Heart right ventricle (tissue), 16 donors: ENCODE measurements at regions not wholly inside any gene's neighbourhood (a gene's known extent, or its start where the extent isn't known, plus 50 kb on each side); places are given as distances from the start of the nearest gene placed in this dataset.

Source experiments
- ATAC-seq, 8 donors: fragments of 200-7000 bp; cut with Tn5 transposase; one replicate each; pipeline ENCODE4 v1.9.1; 2020; ENCODE audit warnings: mild to moderate bottlenecking in 8 of 8, moderate library complexity in 8 of 8, moderate number of reproducible peaks in 1 of 8
- DNase-seq, 2 donors: peaks; one replicate each; pipeline ENCODE4 v3.0.0-alpha.2; 2020
- H3K27ac ChIP-seq, 10 donors: fragments of 200-600 bp; sonication (generic) in 2 of 10; one replicate each; pipeline versions ENCODE4 v1.5.0 to v1.8.0; 2020 to 2022; ENCODE audit warnings: mild to moderate bottlenecking in 3 of 10
- H3K27me3 ChIP-seq, 7 donors: fragments of 200-600 bp; one replicate each; pipeline ENCODE4 v1.8.0; 2021 to 2022; ENCODE audit warnings: mild to moderate bottlenecking in 2 of 7
- H3K36me3 ChIP-seq, 9 donors: fragments of 200-600 bp; sonication (generic) in 1 of 9; one replicate each; pipeline versions ENCODE4 v1.5.0 to v1.8.0; 2020 to 2022; ENCODE audit warnings: mild to moderate bottlenecking in 2 of 9
- H3K4me1 ChIP-seq, 9 donors: fragments of 200-600 bp; sonication (generic) in 1 of 9; one replicate each; pipeline versions ENCODE4 v1.5.0 to v1.8.0; 2020 to 2022; ENCODE audit warnings: mild to moderate bottlenecking in 4 of 9
- H3K4me3 ChIP-seq, 10 donors: fragments of 200-600 bp; sonication (generic) in 2 of 10; one replicate each; pipeline versions ENCODE4 v1.5.0 to v1.8.0; 2020 to 2022; ENCODE audit warnings: mild to moderate bottlenecking in 7 of 10, moderate library complexity in 2 of 10
- H3K9me3 ChIP-seq, 11 donors: fragments of 200-600 bp in 10 of 11; sonication (generic) in 2 of 11; one replicate each; pipeline versions ENCODE4 v1.5.0 to v1.8.0; 2013 to 2022; ENCODE audit warnings: mild to moderate bottlenecking in 2 of 11, control low read depth in 1 of 11, moderate library complexity in 1 of 11
- WGBS, 2 donors: extraction: QIAGEN DNeasy Blood & Tissue Kit; methylation state at CpG; one replicate each; pipeline ENCODE4 v1.1.7; 2013; ENCODE audit warnings: inconsistent platforms in 1 of 2; 5-methylcytosine and 5-hydroxymethylcytosine counted together
- intact Hi-C, 10 donors: fragments of 100-400 bp; cut with DNase I; formaldehyde crosslinking; loops; one replicate each; pipeline versions ENCODE4 v1.11.1 to v1.14.2; 2022
- TF ChIP-seq, protein P1 (sequence below), 9 donors: fragments of 200-600 bp; sonication (generic) in 2 of 9; IDR thresholded peaks; one replicate each; pipeline versions ENCODE4 v1.5.0 to v1.8.0; 2021 to 2022; ENCODE audit warnings: antibody characterized with exemption in 9 of 9, mild to moderate bottlenecking in 5 of 9, moderate library complexity in 1 of 9
- donor health status: Arrhythmogenic right ventricular cardiomyopathy.
- donor health status: ischemic (EF 13 %, LVEDD 7.1; RV severe dilation, severe dysfunction).
- donor health status: healthy with polysubstance abuse.
- donor health status: DM: no; HTN: yes; CAD: no.
- donor health status: DM: no; HTN: no; CAD: no.
- donor health status: ischemic (EF 25% LVEDD 6.9; RV normal size, moderate dysfunction).
- donor health status: ischemic (EF 25% LVEDD 5.7; RV mildly dilated, moderate dysfunction).
- donor health status: healthy.
- donor health status: DM: yes; HTN: yes; CAD: no.
- donor health status: Ischemic cardiomyopathy.
- donor health status: ischemic (EF 35%, LVEDD 5.7; RV mildly dilated, moderate dysfunction).
- donor health status: nonischemic (EF 11% LVEDD 7.7; RV severe dilation, severe dysfunction).
- donor health status: DM: yes; HTN: yes; CAD: no.
- donor health status: PGD.
- donor health status: ischemic (EF 29% LVEDD 5.4; RV normal size, mild dysfunction).
- donor health status: nonischemic (EF 23%, LVEDD 6.1; RV moderate dilation, normal function).

DNA sequence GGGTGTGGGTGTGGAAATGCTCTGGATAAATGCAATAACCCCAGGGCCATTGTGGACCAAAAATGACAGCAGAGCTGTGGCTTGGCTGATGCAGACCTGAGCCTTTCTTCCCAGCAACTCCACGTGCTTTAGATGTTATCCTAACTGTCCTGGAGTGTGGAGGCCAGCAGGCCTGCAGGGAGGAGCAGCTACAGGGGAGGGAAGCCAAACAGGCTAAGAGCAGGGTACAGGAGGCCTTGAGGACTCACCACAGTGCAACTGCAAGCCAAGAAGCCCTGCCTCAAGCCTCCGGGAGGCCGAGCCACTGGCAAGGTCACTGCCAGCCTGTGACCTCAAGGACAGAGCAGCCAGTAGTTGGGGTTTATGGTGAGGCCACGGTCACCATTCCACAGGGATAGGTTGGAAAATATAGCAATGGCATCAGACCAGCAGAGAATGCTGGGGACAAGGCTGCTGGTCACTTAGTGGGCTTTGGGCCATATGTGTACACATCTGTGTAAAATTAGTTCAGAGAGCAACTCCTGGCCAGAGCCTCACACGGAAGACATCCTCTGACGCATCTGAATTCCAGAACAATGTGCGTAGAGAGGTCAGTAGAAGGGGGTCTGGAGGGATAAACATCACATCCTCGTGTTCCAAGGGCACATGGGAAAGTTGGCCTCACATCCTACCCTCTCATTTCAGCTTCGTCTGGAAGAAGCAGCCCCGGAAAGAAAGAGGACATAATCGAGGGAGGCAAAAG, 76.2 kb upstream of the UPP2 start:
- peak in 1 of 8 donors; percentile 55 for ATAC-seq
- H3K4me3 ChIP-seq: no peak overlapping the region
- 77 to 82% methylated on average over 11 of the region's 11 CpGs for WGBS, 2 donors

DNA sequence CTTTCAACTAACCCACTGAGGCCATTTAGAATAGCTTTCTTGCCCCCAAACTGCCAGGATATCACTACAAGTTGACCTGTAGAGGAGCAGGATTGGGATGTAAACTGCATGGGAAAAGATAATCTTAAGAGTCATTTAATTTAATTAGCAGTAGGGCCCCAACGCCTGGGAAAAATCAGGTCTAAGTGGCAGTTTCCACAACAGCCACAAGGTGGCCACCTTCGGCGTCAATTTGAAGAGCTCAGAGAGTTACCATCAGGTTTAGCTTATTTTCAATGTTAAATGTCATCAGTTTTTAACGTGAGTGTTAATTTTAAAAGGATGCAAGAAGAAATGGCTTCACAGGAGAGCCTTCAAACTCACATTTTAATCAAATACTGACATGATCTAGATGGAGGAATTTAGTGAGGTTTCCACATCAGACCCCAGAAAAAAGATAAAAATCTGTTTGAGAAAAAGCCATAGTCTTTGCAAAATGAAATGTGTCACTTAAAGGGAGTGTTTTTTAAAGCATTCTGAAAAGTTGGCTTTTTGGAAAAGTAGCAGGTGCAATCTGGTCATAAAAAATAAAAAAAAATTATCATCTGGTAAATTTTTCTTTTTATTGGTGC, 77.3 kb upstream of the UPP2 start:
- TF ChIP-seq, protein P1, sequence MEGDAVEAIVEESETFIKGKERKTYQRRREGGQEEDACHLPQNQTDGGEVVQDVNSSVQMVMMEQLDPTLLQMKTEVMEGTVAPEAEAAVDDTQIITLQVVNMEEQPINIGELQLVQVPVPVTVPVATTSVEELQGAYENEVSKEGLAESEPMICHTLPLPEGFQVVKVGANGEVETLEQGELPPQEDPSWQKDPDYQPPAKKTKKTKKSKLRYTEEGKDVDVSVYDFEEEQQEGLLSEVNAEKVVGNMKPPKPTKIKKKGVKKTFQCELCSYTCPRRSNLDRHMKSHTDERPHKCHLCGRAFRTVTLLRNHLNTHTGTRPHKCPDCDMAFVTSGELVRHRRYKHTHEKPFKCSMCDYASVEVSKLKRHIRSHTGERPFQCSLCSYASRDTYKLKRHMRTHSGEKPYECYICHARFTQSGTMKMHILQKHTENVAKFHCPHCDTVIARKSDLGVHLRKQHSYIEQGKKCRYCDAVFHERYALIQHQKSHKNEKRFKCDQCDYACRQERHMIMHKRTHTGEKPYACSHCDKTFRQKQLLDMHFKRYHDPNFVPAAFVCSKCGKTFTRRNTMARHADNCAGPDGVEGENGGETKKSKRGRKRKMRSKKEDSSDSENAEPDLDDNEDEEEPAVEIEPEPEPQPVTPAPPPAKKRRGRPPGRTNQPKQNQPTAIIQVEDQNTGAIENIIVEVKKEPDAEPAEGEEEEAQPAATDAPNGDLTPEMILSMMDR (IDR thresholded peaks at IDR 0.05): peak; percentile 73 to 90 (median 85)
- Histone ChIP-seq H3K9me3 (no peaks in the 10 kb centered on the region), H3K4me1 (no peaks in the 10 kb centered on the region), H3K4me3 (no peak overlapping the region), H3K27me3 (no peaks in the 10 kb centered on the region), H3K36me3 (no peaks in the 10 kb centered on the region), H3K27ac (no peak overlapping the region)
- DNase-seq: peak; percentile 30 to 38
- peak in 1 of 8 donors; percentile 49 for ATAC-seq
- WGBS, 2 donors: 2% methylated on average over 4 of the region's 4 CpGs
- intact Hi-C loops: loop anchor here in 6 of 10 donors (1.0 to 10.0 kb wide), 5 partner anchors 720 to 730 kb away; no protein-coding TSS in a partner anchor

More for the DNA sequence above, 76.2 kb upstream of the UPP2 start:
- Histone ChIP-seq H3K9me3 (no peaks in the 10 kb centered on the region), H3K27me3 (no peaks in the 10 kb centered on the region), H3K4me1 (no peaks in the 10 kb centered on the region), H3K36me3 (no peaks in the 10 kb centered on the region), H3K27ac (no peak overlapping the region)
- intact Hi-C loops: loop anchor here in 3 of 10 donors (5.0 to 10.0 kb wide), 2 partner anchors 719 to 727 kb away; no protein-coding TSS in a partner anchor
- DNase-seq: no peak
- TF ChIP-seq, protein P1 (IDR thresholded peaks at IDR 0.05): no peak

DNA sequence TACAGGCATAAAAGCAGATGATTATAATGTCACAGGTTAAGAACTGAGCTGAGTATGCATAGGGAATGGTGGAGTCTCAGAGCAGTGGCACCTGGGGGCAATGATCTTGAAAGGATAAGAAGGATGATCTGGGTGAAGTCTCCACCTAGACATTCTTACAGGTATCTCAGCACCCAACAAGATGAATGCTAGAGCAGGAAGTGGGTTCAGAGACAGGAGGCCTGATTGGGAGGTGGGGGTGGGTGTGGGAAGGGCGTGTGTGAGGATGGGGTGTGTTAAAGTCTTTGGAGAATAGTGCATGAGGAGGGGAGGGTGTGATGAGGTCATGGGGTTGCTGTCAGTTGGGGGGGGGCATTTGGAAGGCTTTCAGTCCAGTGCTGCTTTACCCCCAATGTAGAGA, 78.8 kb upstream of the UPP2 start:
- Histone ChIP-seq H3K4me1 (no peaks in the 10 kb centered on the region), H3K4me3 (no peak overlapping the region), H3K36me3 (no peaks in the 10 kb centered on the region), H3K9me3 (no peaks in the 10 kb centered on the region), H3K27me3 (peaks cover 0 to 5% (median 0%) of the 10 kb centered on the region in 7 donors), H3K27ac (no peak overlapping the region)
- WGBS, 2 donors: 88 to 93% methylated on average over 1 of the region's 1 CpG
- ATAC-seq (no peak), DNase-seq (no peak)
- intact Hi-C loops: loop anchor here in 5 of 10 donors (5.0 to 10.0 kb wide), 3 partner anchors 722 to 729 kb away; no protein-coding TSS in a partner anchor
- TF ChIP-seq, protein P1 (IDR thresholded peaks at IDR 0.05): no peak

DNA sequence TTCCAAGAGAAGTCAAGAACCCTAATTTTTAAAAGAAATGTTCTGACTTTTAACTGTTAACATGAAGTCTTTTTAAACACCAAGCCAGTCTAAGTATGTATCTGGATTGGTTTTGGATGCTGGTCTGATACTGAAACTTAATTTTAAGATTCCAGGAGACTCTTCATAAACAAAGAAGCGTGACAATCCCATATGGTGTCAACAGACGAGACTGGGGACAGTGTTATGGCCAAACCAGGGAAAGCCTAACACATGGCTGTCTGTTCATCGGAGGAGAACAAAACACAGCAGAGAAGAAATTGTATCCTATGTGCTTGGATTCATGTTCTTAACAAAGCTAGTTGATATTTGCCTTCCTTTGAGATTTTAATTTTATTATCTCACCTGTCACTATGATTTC, 80.5 kb upstream of the UPP2 start:
- Histone ChIP-seq H3K4me1 (no peaks in the 10 kb centered on the region), H3K4me3 (no peak overlapping the region), H3K27ac (no peak overlapping the region), H3K27me3 (peaks cover 0 to 5% (median 0%) of the 10 kb centered on the region in 7 donors), H3K9me3 (no peaks in the 10 kb centered on the region), H3K36me3 (no peaks in the 10 kb centered on the region)
- TF ChIP-seq, protein P1 (IDR thresholded peaks at IDR 0.05): no peak
- WGBS, 2 donors: 91 to 92% methylated on average over 3 of the region's 3 CpGs
- no peak for DNase-seq
- no peak for ATAC-seq
- intact Hi-C loops: loop anchor here in 5 of 10 donors (5.0 to 10.0 kb wide), 3 partner anchors 724 to 731 kb away; no protein-coding TSS in a partner anchor
